Karpas-422 (cell line): ENCODE measurements at regions not wholly inside any gene's neighbourhood (a gene's known extent, or its start where the extent isn't known, plus 50 kb on each side); places are given as distances from the start of the nearest gene placed in this dataset.

Experiments used
- DNase-seq: peaks from one replicate; pipeline ENCODE4 v3.0.0-alpha.2; 2015
- H2AFZ ChIP-seq: fragments of 200-600 bp; sonication (generic); 2 replicates; pipeline ENCODE4 v1.6.1; 2014; ENCODE audit warnings: antibody characterized with exemption, low read length, mixed read lengths
- H3K27ac ChIP-seq: fragments of 200-600 bp; sonication (generic); 2 replicates; pipeline ENCODE4 v1.5.1; 2014; ENCODE audit warnings: mild to moderate bottlenecking, low read length, moderate library complexity
- H3K27me3 ChIP-seq: fragments of 200-600 bp; sonication (generic); 2 replicates; pipeline ENCODE4 v1.6.1; 2014; ENCODE audit warnings: low read length, mixed read lengths
- H3K36me3 ChIP-seq: fragments of 200-600 bp; sonication (generic); 2 replicates; pipeline ENCODE4 v1.6.1; 2014; ENCODE audit warnings: low read length, mixed read lengths; ENCODE audit not compliant: insufficient read depth
- H3K4me1 ChIP-seq: fragments of 200-600 bp; sonication (generic); 2 replicates; pipeline ENCODE4 v1.6.1; 2014; ENCODE audit warnings: mild to moderate bottlenecking, low read length, mixed read lengths
- H3K4me2 ChIP-seq: fragments of 200-600 bp; sonication (generic); 2 replicates; pipeline ENCODE4 v1.6.1; 2014; ENCODE audit warnings: low read length, low read depth, mild to moderate bottlenecking; ENCODE audit not compliant: poor library complexity, severe bottlenecking
- H3K4me3 ChIP-seq: fragments of 200-600 bp; sonication (generic); 2 replicates; pipeline ENCODE4 v1.5.1; 2014; ENCODE audit warnings: mild to moderate bottlenecking, antibody characterized with exemption, low read length, mixed read lengths
- H3K79me2 ChIP-seq: fragments of 200-600 bp; sonication (generic); 2 replicates; pipeline ENCODE4 v1.6.1; 2014; ENCODE audit warnings: mild to moderate bottlenecking, low read length, mixed read lengths
- H3K9ac ChIP-seq: fragments of 200-600 bp; sonication (generic); 2 replicates; pipeline ENCODE4 v1.6.0; 2014; ENCODE audit warnings: low read length
- H3K9me2 ChIP-seq: fragments of 200-600 bp; sonication (generic), shearing (Covaris generic); replicated peaks from 2 replicates; pipeline ENCODE4 v1.6.0; 2014; ENCODE audit warnings: mild to moderate bottlenecking, low read length, moderate library complexity; ENCODE audit not compliant: insufficient read depth
- H3K9me3 ChIP-seq: fragments of 300-700, 200-600 bp; sonication (generic); 2 replicates; pipeline ENCODE4 v1.6.1; 2014; ENCODE audit warnings: low read length, mixed read lengths
- H4K20me1 ChIP-seq: fragments of 200-600 bp; sonication (generic); 2 replicates; pipeline ENCODE4 v1.6.1; 2014; ENCODE audit warnings: mild to moderate bottlenecking, antibody characterized with exemption, low read length, low read depth; ENCODE audit not compliant: insufficient read depth

GRCh38 chr1:187228790-187229189 lies 400.0 kb downstream of the PLA2G4A start:
- Histone ChIP-seq H3K9me2 (no peaks in the 10 kb centered on the region), H2AFZ (no peak overlapping the region), H3K79me2 (no peaks in the 10 kb centered on the region), H3K9me3 (no peaks in the 10 kb centered on the region), H3K4me2 (no peak overlapping the region), H3K4me3 (no peak overlapping the region), H3K4me1 (no peaks in the 10 kb centered on the region), H3K36me3 (no peaks in the 10 kb centered on the region), H3K27me3 (no peaks in the 10 kb centered on the region), H3K9ac (no peak overlapping the region), H4K20me1 (no peaks in the 10 kb centered on the region), H3K27ac (no peak overlapping the region)
- no peak for DNase-seq

- DNase-seq = no peak
- no peaks in the 10 kb centered on the region for H3K9me3 ChIP-seq
- H3K27ac ChIP-seq = no peak overlapping the region
- no peaks in the 10 kb centered on the region for H3K4me1 ChIP-seq
- no peak overlapping the region for H3K9ac ChIP-seq
- no peak overlapping the region for H3K4me2 ChIP-seq
- H4K20me1 ChIP-seq = no peaks in the 10 kb centered on the region
- H3K4me3 ChIP-seq = no peak overlapping the region
- H3K36me3 ChIP-seq = no peaks in the 10 kb centered on the region
- H3K27me3 ChIP-seq = no peaks in the 10 kb centered on the region
- H2AFZ ChIP-seq = no peak overlapping the region
- H3K79me2 ChIP-seq = no peaks in the 10 kb centered on the region
- no peaks in the 10 kb centered on the region for H3K9me2 ChIP-seq
Observed at GRCh38 chr1:187229496-187229895, 400.7 kb downstream of the PLA2G4A start.

GRCh38 chr1:187234706-187235105 lies 406.0 kb downstream of the PLA2G4A start:
- Histone ChIP-seq H3K4me1 (no peaks in the 10 kb centered on the region), H3K36me3 (no peaks in the 10 kb centered on the region), H3K9ac (no peak overlapping the region)

GRCh38 chr1:187236199-187236598 lies 407.4 kb downstream of the PLA2G4A start:
- H3K27me3 ChIP-seq = no peaks in the 10 kb centered on the region
- H3K36me3 ChIP-seq = no peaks in the 10 kb centered on the region
- H2AFZ ChIP-seq = no peak overlapping the region
- H3K4me2 ChIP-seq = no peak overlapping the region
- H3K4me1 ChIP-seq = no peaks in the 10 kb centered on the region
- H3K9me3 ChIP-seq = no peaks in the 10 kb centered on the region
- no peak for DNase-seq
- no peak overlapping the region for H3K4me3 ChIP-seq
- no peaks in the 10 kb centered on the region for H3K9me2 ChIP-seq
- H3K79me2 ChIP-seq = no peaks in the 10 kb centered on the region
- no peak overlapping the region for H3K9ac ChIP-seq
- no peaks in the 10 kb centered on the region for H4K20me1 ChIP-seq
- H3K27ac ChIP-seq = no peak overlapping the region

More at GRCh38 chr1:187234706-187235105, 406.0 kb downstream of the PLA2G4A start:
- Histone ChIP-seq H3K4me3 (no peak overlapping the region), H3K4me2 (no peak overlapping the region), H4K20me1 (no peaks in the 10 kb centered on the region), H2AFZ (no peak overlapping the region), H3K9me2 (no peaks in the 10 kb centered on the region), H3K79me2 (no peaks in the 10 kb centered on the region), H3K9me3 (no peaks in the 10 kb centered on the region), H3K27me3 (no peaks in the 10 kb centered on the region), H3K27ac (no peak overlapping the region)
- DNase-seq = no peak

GRCh38 chr1:187236676-187237075 lies 407.9 kb downstream of the PLA2G4A start:
- no peak for DNase-seq
- H3K4me1 ChIP-seq = no peaks in the 10 kb centered on the region
- H3K79me2 ChIP-seq = no peaks in the 10 kb centered on the region
- H3K27ac ChIP-seq = no peak overlapping the region
- no peak overlapping the region for H3K9ac ChIP-seq
- no peak overlapping the region for H3K4me3 ChIP-seq
- no peaks in the 10 kb centered on the region for H3K27me3 ChIP-seq
- no peaks in the 10 kb centered on the region for H4K20me1 ChIP-seq
- H3K9me2 ChIP-seq = no peaks in the 10 kb centered on the region
- no peak overlapping the region for H2AFZ ChIP-seq
- H3K36me3 ChIP-seq = no peaks in the 10 kb centered on the region
- no peak overlapping the region for H3K4me2 ChIP-seq
- no peaks in the 10 kb centered on the region for H3K9me3 ChIP-seq

- Histone ChIP-seq H3K9me3 (no peaks in the 10 kb centered on the region), H4K20me1 (no peaks in the 10 kb centered on the region), H3K79me2 (no peaks in the 10 kb centered on the region), H3K9me2 (no peaks in the 10 kb centered on the region; the same call in 1 of the 2 replicates), H2AFZ (no peak overlapping the region), H3K4me1 (no peaks in the 10 kb centered on the region), H3K9ac (no peak overlapping the region), H3K4me2 (no peak overlapping the region), H3K27ac (no peak overlapping the region), H3K4me3 (no peak overlapping the region), H3K27me3 (no peaks in the 10 kb centered on the region), H3K36me3 (no peaks in the 10 kb centered on the region)
- DNase-seq = no peak
Observed at GRCh38 chr1:187237542-187237941, 408.8 kb downstream of the PLA2G4A start.

- Histone ChIP-seq H3K4me3 (no peak overlapping the region), H3K36me3 (no peaks in the 10 kb centered on the region), H4K20me1 (no peaks in the 10 kb centered on the region), H3K9me3 (0 out of 2 replicates have a peak, but pooled peaks cover 4% of the 10 kb centered on the region), H3K4me1 (no peaks in the 10 kb centered on the region), H3K79me2 (no peaks in the 10 kb centered on the region), H3K27me3 (no peaks in the 10 kb centered on the region), H3K9me2 (no peaks in the 10 kb centered on the region; the same call in 1 of the 2 replicates), H3K9ac (no peak overlapping the region), H2AFZ (no peak overlapping the region), H3K27ac (no peak overlapping the region), H3K4me2 (no peak overlapping the region)
- no peak for DNase-seq
Observed at GRCh38 chr1:187241971-187242370, 413.2 kb downstream of the PLA2G4A start.

GRCh38 chr1:187244623-187245022 lies 415.9 kb downstream of the PLA2G4A start:
- Histone ChIP-seq H3K4me1 (no peaks in the 10 kb centered on the region), H2AFZ (no peak overlapping the region), H4K20me1 (no peaks in the 10 kb centered on the region), H3K27me3 (no peaks in the 10 kb centered on the region), H3K9me3 (0 out of 2 replicates have a peak, but pooled peaks cover 4% of the 10 kb centered on the region), H3K79me2 (no peaks in the 10 kb centered on the region), H3K9me2 (no peaks in the 10 kb centered on the region; the same call in 1 of the 2 replicates), H3K4me2 (no peak overlapping the region), H3K4me3 (no peak overlapping the region), H3K9ac (no peak overlapping the region), H3K27ac (no peak overlapping the region), H3K36me3 (no peaks in the 10 kb centered on the region)
- no peak for DNase-seq

- no peak overlapping the region for H3K4me2 ChIP-seq
- H3K4me1 ChIP-seq = no peaks in the 10 kb centered on the region
- 0 out of 2 replicates have a peak, but pooled peaks cover 4% of the 10 kb centered on the region for H3K9me3 ChIP-seq
- H3K27me3 ChIP-seq = no peaks in the 10 kb centered on the region
- H3K79me2 ChIP-seq = no peaks in the 10 kb centered on the region
- H4K20me1 ChIP-seq = no peaks in the 10 kb centered on the region
- no peaks in the 10 kb centered on the region; the same call in 1 of the 2 replicates for H3K9me2 ChIP-seq
- no peak overlapping the region for H3K27ac ChIP-seq
- no peak overlapping the region for H3K9ac ChIP-seq
- no peak overlapping the region for H3K4me3 ChIP-seq
- no peaks in the 10 kb centered on the region for H3K36me3 ChIP-seq
- no peak overlapping the region for H2AFZ ChIP-seq
- no peak for DNase-seq
Observed at GRCh38 chr1:187245201-187245600, 416.5 kb downstream of the PLA2G4A start.
